COR-L47 (cell line): ENCODE measurements at regions not wholly inside any gene's neighbourhood (a gene's known extent, or its start where the extent isn't known, plus 50 kb on each side); places are given as distances from the start of the nearest gene placed in this dataset.
A peak's percentile ranks its signal among the peaks of the same experiment; 100 is the strongest.
"Not testable (repeated sequence)": the region's sequence is repeated elsewhere in the genome, so short reads cannot be mapped to it uniquely, and the experiment has no call there.

Experiments used
- DNase-seq: peaks from one replicate; lab custom pipeline; 2025; lab: John Stamatoyannopoulos, UW

- DNase-seq, result no peak
Observed at GRCh38 chr6:113205553-113205952, 651.6 kb upstream of the MARCKS start.

DNA sequence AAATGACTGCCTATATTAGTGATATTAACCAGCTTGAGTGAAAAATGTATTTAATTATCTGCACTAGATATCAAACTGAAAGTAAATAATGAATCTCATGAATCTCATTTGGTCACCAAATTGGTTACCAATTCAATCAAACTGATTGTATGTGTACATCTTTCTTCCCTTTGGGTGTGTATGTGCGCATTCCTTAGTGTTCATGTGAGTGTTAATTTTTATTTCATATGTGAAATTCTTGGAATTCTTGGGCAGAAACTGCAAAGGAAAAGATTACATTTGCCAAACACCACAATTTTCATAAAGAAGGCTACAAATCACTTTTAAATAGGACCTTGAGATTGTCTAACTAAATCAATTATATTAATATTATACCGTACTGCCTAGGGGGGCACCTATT lies 648.4 kb upstream of the MARCKS start:
- DNase-seq, result no peak

DNA sequence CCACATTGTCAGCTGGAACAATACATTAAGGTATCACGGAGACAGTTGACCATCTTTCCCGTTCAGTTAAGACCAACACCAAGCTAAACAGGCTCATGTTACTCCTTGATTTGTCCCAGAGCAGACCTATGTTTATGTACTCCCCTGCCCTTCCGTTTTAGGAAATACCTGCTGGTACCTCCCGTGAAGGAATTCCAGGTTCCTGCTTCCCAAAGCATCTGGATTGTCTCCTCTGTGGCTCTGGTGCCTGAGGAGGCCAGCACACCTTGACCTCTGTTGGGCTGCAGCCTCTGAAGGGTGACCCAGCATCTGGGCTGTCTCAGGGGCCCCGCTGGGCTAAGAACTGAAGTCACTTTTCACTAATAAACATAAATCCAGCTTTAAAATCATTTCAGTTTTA lies 647.8 kb upstream of the MARCKS start:
- DNase-seq, result no peak

GRCh38 chr6:113211170-113211569 lies 646.0 kb upstream of the MARCKS start:
- no peak for DNase-seq

GRCh38 chr6:113219783-113220182 lies 637.4 kb upstream of the MARCKS start:
- DNase-seq, result no peak

- no peak for DNase-seq
Observed at GRCh38 chr6:113220832-113221231, 636.3 kb upstream of the MARCKS start.

DNA sequence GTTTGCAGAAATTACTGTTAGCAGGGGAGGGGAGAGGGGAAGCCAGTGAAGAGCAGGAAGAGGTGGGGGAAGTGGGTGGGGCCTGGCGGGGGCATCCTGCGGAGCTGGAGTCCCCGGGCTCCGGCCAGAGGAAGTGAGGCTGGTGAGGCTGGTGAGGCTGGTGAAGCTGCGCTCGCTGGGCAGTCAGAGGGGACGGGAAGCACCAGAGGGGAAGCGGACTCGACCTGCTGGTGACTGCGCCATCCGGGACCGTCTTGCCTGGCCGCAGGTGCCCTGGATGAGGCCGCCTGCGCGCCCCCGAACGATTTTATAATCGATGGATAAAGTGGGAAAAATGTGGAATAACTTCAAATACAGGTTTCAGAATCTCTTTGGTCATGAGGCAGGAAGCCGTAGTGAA lies 635.3 kb upstream of the MARCKS start:
- DNase-seq, result no peak

DNA sequence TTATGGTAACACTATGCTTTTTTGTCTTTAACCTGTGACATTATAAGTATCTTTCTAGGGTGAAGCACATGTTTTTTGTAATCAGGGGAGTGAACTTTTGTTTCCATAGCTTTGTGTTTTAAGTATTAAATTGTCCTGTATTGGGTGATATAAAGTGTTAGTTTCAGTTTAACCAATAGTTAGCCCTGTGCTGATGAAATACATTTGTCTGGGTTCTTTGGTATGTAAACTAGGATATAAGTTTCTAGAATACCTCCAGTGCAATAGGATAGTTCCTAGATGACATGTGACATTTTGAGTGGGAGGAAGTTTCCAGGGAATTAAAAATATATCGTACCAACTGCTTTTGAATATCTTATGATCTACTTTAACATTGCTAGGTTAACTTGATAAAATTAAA lies 611.0 kb upstream of the MARCKS start:
- no peak for DNase-seq

DNA sequence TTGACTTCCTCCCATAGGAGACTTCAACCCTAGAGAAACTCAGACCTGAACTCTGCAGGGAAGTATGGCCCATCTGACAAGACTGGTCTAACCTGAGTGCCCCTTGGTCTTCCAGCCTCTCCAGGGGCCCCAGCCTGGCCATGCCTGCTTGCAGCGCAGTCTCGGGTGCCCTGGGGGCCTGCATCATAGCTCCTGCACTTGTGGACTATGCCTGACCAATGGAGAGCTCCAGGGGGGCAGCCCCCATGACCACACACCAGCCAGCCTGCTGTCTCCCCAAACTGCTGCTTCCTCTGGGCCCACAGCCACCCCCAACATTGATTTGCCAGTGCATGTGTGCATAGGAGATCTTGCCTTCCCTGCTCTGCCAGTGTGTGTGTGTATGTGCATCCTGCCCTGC lies 608.6 kb upstream of the MARCKS start:
- no peak for DNase-seq

- not testable (repeated sequence) for DNase-seq
Observed at GRCh38 chr6:113254194-113254593, 603.0 kb upstream of the MARCKS start.

GRCh38 chr6:113258771-113259170 lies 598.4 kb upstream of the MARCKS start:
- DNase-seq, result no peak

- DNase-seq, result no peak
Observed at GRCh38 chr6:113271437-113271836, 585.7 kb upstream of the MARCKS start.

DNA sequence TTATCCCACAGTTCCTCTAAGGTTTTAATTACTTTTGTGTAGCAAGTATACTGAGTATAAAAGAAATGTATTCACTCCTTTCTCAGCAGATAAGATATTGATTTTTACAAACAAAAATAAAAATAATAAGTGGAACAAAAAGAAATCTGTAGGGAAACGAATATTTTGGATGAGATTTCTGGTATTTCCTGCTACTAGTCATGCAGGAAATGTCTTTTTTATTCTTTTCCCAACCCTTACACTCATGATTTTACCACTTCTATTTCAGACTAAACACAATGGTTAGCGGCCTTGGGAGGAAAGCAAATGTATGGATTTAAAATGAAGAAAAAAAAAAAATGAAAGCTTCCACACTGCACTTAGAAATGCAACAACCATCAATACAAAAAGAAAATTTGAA lies 580.5 kb upstream of the MARCKS start:
- no peak for DNase-seq

DNA sequence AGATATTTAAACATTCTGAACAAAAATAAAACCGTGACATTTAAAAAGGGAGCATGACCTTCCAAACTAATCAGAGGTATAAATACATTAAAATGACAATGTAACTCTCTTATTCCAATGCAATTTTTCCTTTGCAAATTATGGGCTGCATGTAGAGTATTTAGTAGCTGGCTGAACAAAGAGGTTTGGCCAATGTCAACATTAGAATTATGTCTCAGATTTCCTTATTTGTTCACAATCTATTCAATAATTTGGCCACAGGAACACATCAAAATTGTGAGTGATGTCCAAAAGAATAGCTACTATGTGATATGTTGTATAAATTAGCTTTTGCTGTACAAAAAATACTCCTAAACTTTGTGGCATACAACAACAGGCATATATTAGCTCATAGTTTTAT lies 580.0 kb upstream of the MARCKS start:
- peak; percentile 8 for DNase-seq

- DNase-seq, result no peak
Observed at GRCh38 chr6:113281014-113281413, 576.1 kb upstream of the MARCKS start.

DNA sequence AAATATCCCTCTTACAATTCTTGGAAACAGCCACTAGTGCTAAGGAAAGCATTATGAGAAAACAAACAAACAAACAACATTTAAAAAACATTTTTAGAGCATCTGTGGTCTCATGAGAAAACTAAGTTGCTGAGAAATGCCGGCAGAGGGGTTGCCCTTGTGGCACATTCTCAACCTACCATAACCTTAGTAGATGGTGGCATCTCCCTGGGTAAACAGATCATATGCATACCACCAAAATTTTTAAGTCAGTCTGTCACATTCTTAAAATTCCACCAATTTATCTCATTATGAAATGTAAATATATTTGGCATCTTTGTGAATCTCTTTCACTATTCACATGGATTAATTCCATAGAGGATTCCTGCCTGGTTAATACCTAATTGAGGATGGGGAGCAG lies 575.7 kb upstream of the MARCKS start:
- no peak for DNase-seq

- no peak for DNase-seq
Observed at GRCh38 chr6:113287396-113287795, 569.7 kb upstream of the MARCKS start.

- DNase-seq, result no peak
Observed at GRCh38 chr6:113288409-113288808, 568.7 kb upstream of the MARCKS start.

- peak; percentile 2 for DNase-seq
Observed at GRCh38 chr6:113289166-113289565, 568.0 kb upstream of the MARCKS start.

GRCh38 chr6:113290684-113291083 lies 566.5 kb upstream of the MARCKS start:
- DNase-seq, result no peak

GRCh38 chr6:113291751-113292445 lies 565.2 kb upstream of the MARCKS start:
- DNase-seq, result no peak

DNA sequence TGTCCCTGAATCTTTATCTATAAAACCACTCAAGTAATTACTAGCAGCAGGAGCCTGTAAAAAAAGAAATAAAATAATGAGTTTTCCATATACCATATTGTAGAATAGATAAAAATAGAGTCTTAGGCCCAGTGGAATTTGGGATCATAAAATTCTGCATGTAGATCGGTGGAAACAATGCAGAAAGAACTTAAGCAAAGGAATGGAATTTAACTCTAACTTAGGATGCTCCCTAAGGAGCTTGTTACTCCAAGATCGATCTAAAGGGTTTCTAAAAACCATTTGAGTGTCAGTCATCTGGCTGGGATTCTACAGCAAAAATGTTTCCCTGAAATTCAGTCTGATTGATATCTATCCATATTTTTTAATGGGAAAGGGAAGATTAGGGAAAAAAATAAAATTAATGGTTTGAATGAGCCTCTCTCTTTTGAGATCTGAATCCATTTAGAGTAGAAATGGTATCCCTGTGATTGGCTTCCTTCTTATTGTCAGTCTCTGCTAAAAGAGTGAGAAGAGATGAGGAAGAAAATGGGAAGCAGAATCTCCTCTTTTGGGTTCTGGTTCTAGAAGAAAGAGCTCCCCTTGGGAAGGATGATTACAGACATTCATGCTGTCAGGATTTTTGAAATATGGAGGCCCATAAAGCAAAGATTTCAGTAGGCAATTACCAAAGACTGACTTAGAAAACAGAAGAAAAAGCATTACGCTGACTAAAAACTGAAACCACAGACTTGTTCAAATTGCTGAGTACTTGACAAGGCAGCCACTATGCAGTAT lies 564.3 kb upstream of the MARCKS start:
- no peak for DNase-seq

DNA sequence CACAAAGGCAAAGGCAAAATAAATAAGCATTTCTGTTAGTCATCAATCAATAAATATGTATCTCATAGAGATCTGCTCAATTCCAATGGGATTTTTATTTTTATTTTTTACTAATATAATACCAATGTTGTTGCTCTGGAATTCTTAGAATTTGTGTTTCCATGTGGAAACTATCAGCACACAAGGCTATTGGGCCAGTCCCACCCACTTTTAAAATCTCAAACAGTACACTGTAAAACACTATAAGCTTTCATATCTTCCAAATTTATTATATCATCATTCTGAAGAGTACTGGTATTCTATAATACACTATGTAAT lies 563.8 kb upstream of the MARCKS start:
- no peak for DNase-seq

DNA sequence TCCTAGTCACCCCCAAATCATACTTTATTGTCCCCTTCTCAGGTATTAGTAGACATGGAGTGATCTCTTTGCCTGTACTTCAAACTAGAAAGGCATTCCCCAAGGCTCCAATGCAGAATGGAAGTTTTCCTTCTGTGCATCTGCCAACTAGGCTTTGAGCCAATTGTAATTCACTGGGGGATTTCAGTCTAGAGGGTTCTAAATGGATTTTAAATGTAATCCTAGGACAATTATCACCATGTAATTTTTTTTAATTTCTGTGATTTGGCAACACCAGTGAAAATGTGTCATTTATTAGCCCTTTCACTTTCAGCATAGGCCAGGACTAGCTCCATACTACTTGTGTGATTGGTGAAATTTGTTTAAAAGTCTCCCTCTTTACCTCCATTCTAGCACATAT lies 557.6 kb upstream of the MARCKS start:
- DNase-seq, result no peak
